SJSA1 (cell line): ENCODE measurements at regions not wholly inside any gene's neighbourhood (a gene's known extent, or its start where the extent isn't known, plus 50 kb on each side); places are given as distances from the start of the nearest gene placed in this dataset.

ENCODE experiments used
- DNase-seq, 2 experiments: peaks; one replicate each; pipeline ENCODE4 v3.0.0-alpha.2; 2015 to 2020; ENCODE audit warnings: low spot score in 2 of 2, low read depth in 1 of 2
- H3K27ac ChIP-seq: fragments of 250-450 bp; sonication (Bioruptor Pico); 2 replicates; pipeline ENCODE4 v1.5.1; 2020; ENCODE audit warnings: mild to moderate bottlenecking, moderate library complexity
- H3K27me3 ChIP-seq: fragments of 250-450 bp; sonication (Bioruptor Pico); replicated peaks from 2 replicates; pipeline ENCODE4 v1.5.1; 2020; ENCODE audit warnings: mild to moderate bottlenecking, moderate library complexity
- H3K36me3 ChIP-seq: fragments of 250-450 bp; sonication (Bioruptor Pico); 2 replicates; pipeline ENCODE4 v1.5.1; 2020; ENCODE audit warnings: mild to moderate bottlenecking
- H3K4me1 ChIP-seq: fragments of 250-450 bp; sonication (Bioruptor Pico); replicated peaks from 2 replicates; pipeline ENCODE4 v1.6.1; 2021; ENCODE audit warnings: mild to moderate bottlenecking
- H3K4me3 ChIP-seq: fragments of 250-450 bp; sonication (Bioruptor Pico); 2 replicates; pipeline ENCODE4 v1.5.1; 2020; ENCODE audit warnings: mild to moderate bottlenecking
- H3K9me3 ChIP-seq: fragments of 250-450 bp; sonication (Bioruptor Pico); replicated peaks from 2 replicates; pipeline ENCODE4 v1.5.1; 2020; ENCODE audit warnings: mild to moderate bottlenecking

GRCh38 chr13:107392205-107392604, 823.1 kb downstream of the LIG4 start:
- H3K4me1 ChIP-seq, result no peaks in the 10 kb centered on the region
- DNase-seq, result no peak
- no peaks in the 10 kb centered on the region for H3K9me3 ChIP-seq
- peaks cover 3% of the 10 kb centered on the region; the same call in 1 of the 2 replicates for H3K27me3 ChIP-seq
- H3K27ac ChIP-seq, result no peak overlapping the region
- H3K4me3 ChIP-seq, result no peak overlapping the region
- H3K36me3 ChIP-seq, result no peaks in the 10 kb centered on the region

DNA sequence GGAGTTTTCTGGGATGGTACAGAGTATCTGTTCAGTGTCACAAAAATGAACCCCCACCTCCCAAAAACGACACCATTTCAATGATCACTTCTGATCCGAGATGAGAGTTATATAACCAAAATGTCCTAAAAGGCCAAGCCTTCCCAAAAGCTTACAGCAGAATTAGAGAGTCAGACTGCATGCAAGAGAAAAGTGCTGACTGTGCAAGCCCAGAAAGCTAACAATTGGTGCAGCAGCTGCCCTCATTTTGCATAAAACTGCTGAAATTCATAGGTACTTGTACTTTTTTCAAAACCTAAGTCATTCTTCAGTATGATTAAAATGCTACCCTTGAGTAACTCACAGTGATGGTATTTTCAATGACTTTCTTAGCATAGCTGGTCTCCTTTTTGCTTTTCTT, 819.6 kb upstream of the ARGLU1 start:
- Histone ChIP-seq H3K27me3 (peaks cover 6% of the 10 kb centered on the region; the same call in 1 of the 2 replicates), H3K4me1 (no peaks in the 10 kb centered on the region), H3K9me3 (peaks cover 4% of the 10 kb centered on the region; the same call in 1 of the 2 replicates), H3K27ac (no peak overlapping the region), H3K36me3 (no peaks in the 10 kb centered on the region), H3K4me3 (no peak overlapping the region)
- DNase-seq, result no peak

- Histone ChIP-seq H3K36me3 (no peaks in the 10 kb centered on the region), H3K9me3 (no peaks in the 10 kb centered on the region; the same call in 1 of the 2 replicates), H3K27me3 (peaks cover 4% of the 10 kb centered on the region; the same call in 1 of the 2 replicates), H3K4me1 (no peaks in the 10 kb centered on the region), H3K4me3 (no peak overlapping the region), H3K27ac (no peak overlapping the region)
- no peak for DNase-seq
Observed at GRCh38 chr13:107379407-107380155, 811.6 kb upstream of the ARGLU1 start.

DNA sequence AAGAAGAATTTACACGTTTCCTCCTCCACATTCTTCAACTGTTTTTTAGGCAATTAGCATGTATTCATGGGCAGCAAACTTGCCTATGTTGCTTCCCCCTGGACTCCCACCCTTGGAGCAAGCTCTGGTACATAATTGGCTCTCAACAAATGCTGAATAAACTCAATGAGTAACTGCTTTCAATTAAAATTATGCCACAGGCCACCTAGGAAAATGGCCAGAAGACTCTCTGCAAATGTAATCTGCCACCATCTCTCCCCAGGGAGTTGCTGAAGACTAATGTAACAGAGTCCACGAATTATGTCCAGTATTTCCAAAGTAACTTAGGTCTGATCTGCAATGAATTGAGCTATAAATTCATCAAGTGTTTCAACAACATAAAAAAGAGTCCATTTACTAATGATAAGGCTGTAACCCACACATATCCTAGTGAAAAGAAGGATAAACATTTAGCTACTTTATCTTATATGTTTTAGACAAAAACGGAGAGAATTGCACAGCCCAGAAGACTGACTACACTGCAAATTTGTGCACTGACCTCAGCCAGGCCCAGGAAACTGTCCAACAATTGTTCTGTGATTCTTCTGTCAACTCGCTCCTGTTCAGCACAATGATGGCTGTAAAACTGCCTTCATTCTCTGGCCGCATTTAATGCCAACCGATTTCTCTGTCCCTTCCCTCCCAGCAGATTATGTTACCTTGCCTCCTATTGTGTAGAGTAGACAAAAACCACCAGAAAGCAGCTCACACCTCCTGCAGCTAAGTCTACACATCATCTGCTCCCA, 808.6 kb upstream of the ARGLU1 start:
- Histone ChIP-seq H3K4me1 (peaks cover 10% of the 10 kb centered on the region; the same call in 1 of the 2 replicates), H3K27ac (no peak overlapping the region), H3K9me3 (no peaks in the 10 kb centered on the region), H3K4me3 (no peak overlapping the region), H3K27me3 (no peaks in the 10 kb centered on the region), H3K36me3 (no peaks in the 10 kb centered on the region)
- no peak for DNase-seq

- Histone ChIP-seq H3K27ac (no peak overlapping the region), H3K36me3 (no peaks in the 10 kb centered on the region), H3K4me3 (no peak overlapping the region), H3K4me1 (peaks cover 10% of the 10 kb centered on the region; the same call in 1 of the 2 replicates), H3K9me3 (no peaks in the 10 kb centered on the region), H3K27me3 (no peaks in the 10 kb centered on the region)
- no peak for DNase-seq
Observed at GRCh38 chr13:107375701-107376340, 807.9 kb upstream of the ARGLU1 start.

GRCh38 chr13:107374038-107374437, 806.1 kb upstream of the ARGLU1 start:
- Histone ChIP-seq H3K36me3 (no peaks in the 10 kb centered on the region), H3K27me3 (no peaks in the 10 kb centered on the region), H3K9me3 (no peaks in the 10 kb centered on the region), H3K4me1 (peaks cover 19% of the 10 kb centered on the region; the same call in 1 of the 2 replicates), H3K4me3 (no peak overlapping the region), H3K27ac (no peak overlapping the region)
- no peak for DNase-seq

- no peaks in the 10 kb centered on the region for H3K9me3 ChIP-seq
- no peak overlapping the region for H3K27ac ChIP-seq
- H3K27me3 ChIP-seq, result no peaks in the 10 kb centered on the region
- H3K4me3 ChIP-seq, result no peak overlapping the region
- H3K4me1 ChIP-seq, result peaks cover 19% of the 10 kb centered on the region; the same call in 1 of the 2 replicates
- no peaks in the 10 kb centered on the region for H3K36me3 ChIP-seq
- DNase-seq, result peak in 1 of 2 experiments; percentile 79
Observed at GRCh38 chr13:107373551-107373950, 805.6 kb upstream of the ARGLU1 start.

- Histone ChIP-seq H3K27me3 (no peaks in the 10 kb centered on the region), H3K36me3 (no peaks in the 10 kb centered on the region), H3K4me3 (no peak overlapping the region), H3K9me3 (no peaks in the 10 kb centered on the region), H3K27ac (no peak overlapping the region), H3K4me1 (peaks cover 32% of the 10 kb centered on the region)
- peak in 1 of 2 experiments; percentile 24 for DNase-seq
Observed at GRCh38 chr13:107370015-107370785, 802.3 kb upstream of the ARGLU1 start.

- Histone ChIP-seq H3K4me3 (no peak overlapping the region), H3K36me3 (no peaks in the 10 kb centered on the region), H3K9me3 (no peaks in the 10 kb centered on the region), H3K27ac (no peak overlapping the region), H3K27me3 (no peaks in the 10 kb centered on the region), H3K4me1 (peaks cover 24% of the 10 kb centered on the region)
- DNase-seq, result no peak
Observed at GRCh38 chr13:107367258-107367657, 799.3 kb upstream of the ARGLU1 start.

- no peak overlapping the region for H3K4me3 ChIP-seq
- no peak overlapping the region for H3K27ac ChIP-seq
- H3K27me3 ChIP-seq, result no peaks in the 10 kb centered on the region
- peaks cover 23% of the 10 kb centered on the region for H3K4me1 ChIP-seq
- H3K9me3 ChIP-seq, result no peaks in the 10 kb centered on the region
- no peaks in the 10 kb centered on the region for H3K36me3 ChIP-seq
- peak in 1 of 2 experiments; percentile 19 for DNase-seq
Observed at GRCh38 chr13:107365466-107366215, 797.7 kb upstream of the ARGLU1 start.

DNA sequence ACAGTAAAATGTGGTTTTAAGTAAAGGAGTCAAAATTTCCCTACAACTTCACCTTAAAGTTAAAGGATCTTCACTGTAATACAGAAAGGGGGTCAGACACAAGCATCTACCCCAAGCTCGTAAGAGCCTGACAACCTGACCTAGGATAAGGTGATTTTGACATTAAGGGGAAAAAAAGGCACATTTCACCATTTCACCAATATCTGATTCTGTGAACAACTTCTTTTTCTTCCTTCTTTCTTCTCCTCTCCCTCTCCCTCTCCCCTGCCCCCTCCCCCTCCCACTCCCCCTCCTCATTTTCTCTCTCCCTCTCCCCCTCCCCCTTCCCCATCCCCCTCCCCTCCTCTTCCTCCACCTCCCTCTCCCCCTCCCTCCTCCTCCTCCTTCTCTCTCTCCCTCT, 796.7 kb upstream of the ARGLU1 start:
- peaks cover 15% of the 10 kb centered on the region for H3K4me1 ChIP-seq

GRCh38 chr13:107361666-107362065, 793.7 kb upstream of the ARGLU1 start:
- no peaks in the 10 kb centered on the region for H3K36me3 ChIP-seq
- no peak overlapping the region for H3K27ac ChIP-seq
- H3K4me1 ChIP-seq, result peaks cover 9% of the 10 kb centered on the region
- no peaks in the 10 kb centered on the region for H3K9me3 ChIP-seq
- H3K27me3 ChIP-seq, result no peaks in the 10 kb centered on the region
- no peak overlapping the region for H3K4me3 ChIP-seq
- no peak for DNase-seq

More for the DNA sequence above, 796.7 kb upstream of the ARGLU1 start:
- no peak for DNase-seq
- no peaks in the 10 kb centered on the region for H3K9me3 ChIP-seq
- no peak overlapping the region for H3K4me3 ChIP-seq
- H3K27ac ChIP-seq, result no peak overlapping the region
- H3K36me3 ChIP-seq, result no peaks in the 10 kb centered on the region
- H3K27me3 ChIP-seq, result no peaks in the 10 kb centered on the region
